PC-9 (cell line): ENCODE measurements at regions not wholly inside any gene's neighbourhood (a gene's known extent, or its start where the extent isn't known, plus 50 kb on each side); places are given as distances from the start of the nearest gene placed in this dataset.

ENCODE experiments used
- BruUV-seq: library from RNA; stranded (reverse); fragments of 400-500 nt; replicated peaks from 2 replicates; lab custom pipeline; 2021; lab: Mats Ljungman, UMichigan
- CTCF ChIA-PET: fragments of 300-600 bp; sonication (Branson Sonifier 250); formaldehyde crosslinking; loops from one replicate; lab custom pipeline; 2022; ENCODE audit warnings: antibody characterized with exemption; lab: Charles Lee
- POLR2A ChIA-PET: fragments of 300-600 bp; sonication (Branson Sonifier 250); formaldehyde crosslinking; loops from one replicate; lab custom pipeline; 2022; ENCODE audit warnings: antibody characterized with exemption; ENCODE audit not compliant: unreplicated experiment; lab: Charles Lee
- DNase-seq, 2 experiments: peaks; one replicate each; pipeline versions ENCODE4 v3.0.0 to v3.0.0-alpha.2; 2015 to 2022; ENCODE audit warnings: mixed read lengths in 1 of 2
- H2AFZ ChIP-seq: fragments of 200-600 bp; sonication (generic); 2 replicates; pipeline ENCODE4 v1.8.1; 2017; ENCODE audit warnings: antibody characterized with exemption
- H3F3A ChIP-seq: fragments of 200-600 bp; sonication (generic); 2 replicates; pipeline ENCODE4 v1.8.1; 2017; ENCODE audit warnings: antibody characterized with exemption, mild to moderate bottlenecking, low read depth; ENCODE audit not compliant: insufficient read depth
- H3K27ac ChIP-seq: fragments of 200-600 bp; sonication (generic); 2 replicates; pipeline ENCODE4 v1.6.1; 2016; ENCODE audit warnings: mixed run types
- H3K27me3 ChIP-seq: fragments of 200-600 bp; sonication (generic); 2 replicates; pipeline ENCODE4 v1.6.1; 2016; ENCODE audit warnings: low read depth, mixed run types; ENCODE audit not compliant: insufficient read depth
- H3K36me3 ChIP-seq: fragments of 200-600 bp; sonication (generic); 2 replicates; pipeline ENCODE4 v1.6.1; 2016; ENCODE audit warnings: low read depth, mixed run types
- H3K4me1 ChIP-seq: fragments of 200-600 bp; sonication (generic); replicated peaks from 2 replicates; pipeline ENCODE4 v1.6.1; 2016; ENCODE audit warnings: mixed run types; ENCODE audit not compliant: insufficient read depth
- H3K4me2 ChIP-seq: fragments of 200-600 bp; sonication (generic); 2 replicates; pipeline ENCODE4 v1.6.1; 2017; ENCODE audit warnings: mixed run types
- H3K4me3 ChIP-seq: fragments of 200-600 bp; sonication (generic); 2 replicates; pipeline ENCODE4 v1.6.1; 2016; ENCODE audit warnings: mixed run types
- H3K79me2 ChIP-seq: fragments of 200-600 bp; sonication (generic); 2 replicates; pipeline ENCODE4 v1.6.1; 2017; ENCODE audit warnings: low read depth, mixed run types
- H3K9me2 ChIP-seq: fragments of 200-600 bp; sonication (generic); 2 replicates; pipeline ENCODE4 v1.8.1; 2017; ENCODE audit warnings: mild to moderate bottlenecking; ENCODE audit not compliant: insufficient read depth
- H3K9me3 ChIP-seq: fragments of 200-600 bp; sonication (generic); 2 replicates; pipeline ENCODE4 v1.8.1; 2016; ENCODE audit warnings: low read depth; ENCODE audit not compliant: insufficient read depth
- H4K20me1 ChIP-seq: fragments of 200-600 bp; sonication (generic); 2 replicates; pipeline ENCODE4 v1.8.1; 2017; ENCODE audit not compliant: insufficient read depth
- CTCF ChIP-seq: fragments of 200-600 bp; sonication (generic); conservative IDR thresholded peaks from 2 replicates; pipeline ENCODE4 v1.6.1; 2017; ENCODE audit warnings: mixed run types, antibody characterized with exemption, mild to moderate bottlenecking, moderate library complexity
- EZH2 ChIP-seq: fragments of 200-600 bp; sonication (generic); IDR thresholded peaks from 2 replicates; pipeline ENCODE4 v1.8.0; 2017; ENCODE audit warnings: antibody characterized with exemption, low read depth
- intact Hi-C: fragments of 100-400 bp; cut with micrococcal nuclease; formaldehyde crosslinking; loops from one replicate; pipeline ENCODE4 v1.10.0; 2022; ENCODE audit not compliant: unreplicated experiment

- CTCF ChIA-PET: no interaction called here
These were observed 295.3 kb upstream of the PMFBP1 start for GRCh38 chr16:72467157-72467759.

GRCh38 chr16:72464597-72465368 lies 292.8 kb upstream of the PMFBP1 start:
- Histone ChIP-seq H3F3A (no peaks in the 10 kb centered on the region), H3K79me2 (no peaks in the 10 kb centered on the region), H4K20me1 (no peaks in the 10 kb centered on the region), H3K4me2 (no peak overlapping the region), H3K27me3 (no peaks in the 10 kb centered on the region), H2AFZ (no peak overlapping the region), H3K36me3 (no peaks in the 10 kb centered on the region), H3K9me3 (no peaks in the 10 kb centered on the region), H3K4me3 (no peak overlapping the region), H3K9me2 (no peaks in the 10 kb centered on the region), H3K27ac (no peak overlapping the region), H3K4me1 (no peaks in the 10 kb centered on the region)
- no peak for DNase-seq
- ChIA-PET CTCF (no interaction called here), POLR2A (no interaction called here)
- TF ChIP-seq EZH2 (no peak), CTCF (no peak)
- intact Hi-C loops: no loop called here
- BruUV-seq: no TSS peak

More at GRCh38 chr16:72467157-72467759, 295.3 kb upstream of the PMFBP1 start:
- Histone ChIP-seq H3K9me2 (no peaks in the 10 kb centered on the region), H3K36me3 (no peaks in the 10 kb centered on the region), H3K27ac (no peak overlapping the region), H3K4me1 (no peaks in the 10 kb centered on the region), H3F3A (no peaks in the 10 kb centered on the region), H3K4me3 (no peak overlapping the region), H3K4me2 (no peak overlapping the region), H3K79me2 (no peaks in the 10 kb centered on the region), H2AFZ (no peak overlapping the region), H3K27me3 (no peaks in the 10 kb centered on the region), H3K9me3 (no peaks in the 10 kb centered on the region), H4K20me1 (no peaks in the 10 kb centered on the region)
- no peak for DNase-seq
- no TSS peak for BruUV-seq
- POLR2A ChIA-PET: no interaction called here
- intact Hi-C loops: loop anchor here (1.0 to 2.0 kb wide), 3 partner anchors 66 to 342 kb away; no protein-coding TSS in a partner anchor
- TF ChIP-seq CTCF (peak; percentile 66; the same call in 1 of the 2 replicates), EZH2 (no peak)

- ChIA-PET POLR2A (no interaction called here), CTCF (no interaction called here)
- TF ChIP-seq EZH2 (no peak), CTCF (no peak)
- Histone ChIP-seq H3K4me2 (no peak overlapping the region), H2AFZ (no peak overlapping the region), H3K27ac (no peak overlapping the region), H4K20me1 (no peaks in the 10 kb centered on the region), H3K4me3 (no peak overlapping the region), H3K79me2 (no peaks in the 10 kb centered on the region), H3K36me3 (no peaks in the 10 kb centered on the region), H3F3A (no peaks in the 10 kb centered on the region), H3K9me2 (no peaks in the 10 kb centered on the region), H3K4me1 (no peaks in the 10 kb centered on the region), H3K27me3 (no peaks in the 10 kb centered on the region), H3K9me3 (no peaks in the 10 kb centered on the region)
- intact Hi-C loops: no loop called here
- DNase-seq: no peak
- no TSS peak for BruUV-seq
These were observed 292.1 kb upstream of the PMFBP1 start for GRCh38 chr16:72464052-72464451.
